ENCODE measurements at regions not wholly inside any gene's neighbourhood (a gene's known extent, or its start where the extent isn't known, plus 50 kb on each side); places are given as distances from the start of the nearest gene placed in this dataset.

GRCh38 chr3:159620873-159621272 lies 367.8 kb upstream of the IL12A start:
- Mint-ChIP-seq H3K4me1 (no peaks in the 10 kb centered on the region), H3K27me3 (ENCODE audit: low read depth in 2 of 2) (no peaks in the 10 kb centered on the region), H3K36me3 (no peaks in the 10 kb centered on the region), H3K27ac (no peak overlapping the region), H3K9me3 (peaks cover 2 to 3% of the 10 kb centered on the region in 2 donors), H3K4me3 (no peak overlapping the region)
- WGBS (ENCODE audit: insufficient coverage), result 86% methylated on average over 2 of the region's 4 CpGs
- no peaks in the 10 kb centered on the region for H3K9me3 ChIP-seq (ENCODE audit: control insufficient read depth, insufficient read depth, low read length)
- H3K4me1 ChIP-seq (ENCODE audit: control insufficient read depth, insufficient read depth, low read length), result no peaks in the 10 kb centered on the region
- ATAC-seq (no peak), DNase-seq (no peak)
- H3K4me3 ChIP-seq (ENCODE audit: low read length), result no peak overlapping the region
- intact Hi-C loops (cut with micrococcal nuclease), result no loop called here
- H3K36me3 ChIP-seq (ENCODE audit: control insufficient read depth, insufficient read depth, low read length), result no peaks in the 10 kb centered on the region
- no peaks in the 10 kb centered on the region for H3K27me3 ChIP-seq (ENCODE audit: control insufficient read depth, insufficient read depth, low read length)
- H3K27ac ChIP-seq (ENCODE audit: low read length), result no peak overlapping the region
- TF ChIP-seq, protein P1, sequence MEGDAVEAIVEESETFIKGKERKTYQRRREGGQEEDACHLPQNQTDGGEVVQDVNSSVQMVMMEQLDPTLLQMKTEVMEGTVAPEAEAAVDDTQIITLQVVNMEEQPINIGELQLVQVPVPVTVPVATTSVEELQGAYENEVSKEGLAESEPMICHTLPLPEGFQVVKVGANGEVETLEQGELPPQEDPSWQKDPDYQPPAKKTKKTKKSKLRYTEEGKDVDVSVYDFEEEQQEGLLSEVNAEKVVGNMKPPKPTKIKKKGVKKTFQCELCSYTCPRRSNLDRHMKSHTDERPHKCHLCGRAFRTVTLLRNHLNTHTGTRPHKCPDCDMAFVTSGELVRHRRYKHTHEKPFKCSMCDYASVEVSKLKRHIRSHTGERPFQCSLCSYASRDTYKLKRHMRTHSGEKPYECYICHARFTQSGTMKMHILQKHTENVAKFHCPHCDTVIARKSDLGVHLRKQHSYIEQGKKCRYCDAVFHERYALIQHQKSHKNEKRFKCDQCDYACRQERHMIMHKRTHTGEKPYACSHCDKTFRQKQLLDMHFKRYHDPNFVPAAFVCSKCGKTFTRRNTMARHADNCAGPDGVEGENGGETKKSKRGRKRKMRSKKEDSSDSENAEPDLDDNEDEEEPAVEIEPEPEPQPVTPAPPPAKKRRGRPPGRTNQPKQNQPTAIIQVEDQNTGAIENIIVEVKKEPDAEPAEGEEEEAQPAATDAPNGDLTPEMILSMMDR (IDR thresholded peaks at IDR 0.05), result no peak

DNA sequence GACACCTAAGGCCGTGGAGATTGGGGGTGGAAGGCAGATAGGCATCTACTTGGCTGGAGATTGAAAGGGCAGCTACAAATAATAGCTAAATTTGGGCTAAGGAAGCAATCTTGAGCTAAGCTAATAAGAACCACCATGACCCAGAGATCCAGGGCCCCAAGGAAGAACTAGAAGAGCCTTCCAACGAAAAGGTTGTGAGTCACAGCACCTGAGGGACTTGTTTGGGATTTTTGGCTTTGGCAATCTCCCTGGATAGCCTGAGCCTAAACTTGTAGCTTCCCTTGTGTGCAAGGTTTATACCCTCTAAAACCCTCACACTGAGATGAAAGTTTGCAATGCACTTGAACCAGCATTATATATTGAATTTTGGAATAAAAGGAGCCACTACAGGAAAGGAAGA lies 364.0 kb upstream of the IL12A start:
- TF ChIP-seq, protein P1 (IDR thresholded peaks at IDR 0.05), result no peak
- Histone ChIP-seq H3K4me3 (ENCODE audit: low read length) (no peak overlapping the region), H3K27me3 (ENCODE audit: control insufficient read depth, insufficient read depth, low read length) (no peaks in the 10 kb centered on the region), H3K9me3 (ENCODE audit: control insufficient read depth, insufficient read depth, low read length) (no peaks in the 10 kb centered on the region), H3K36me3 (ENCODE audit: control insufficient read depth, insufficient read depth, low read length) (no peaks in the 10 kb centered on the region), H3K27ac (ENCODE audit: low read length) (no peak overlapping the region), H3K4me1 (ENCODE audit: control insufficient read depth, insufficient read depth, low read length) (no peaks in the 10 kb centered on the region)
- intact Hi-C loops (cut with micrococcal nuclease), result no loop called here
- H3K4me1 Mint-ChIP-seq, result no peaks in the 10 kb centered on the region
- H3K36me3 Mint-ChIP-seq, result no peaks in the 10 kb centered on the region
- H3K4me3 Mint-ChIP-seq, result no peak overlapping the region
- peaks cover 0 to 3% of the 10 kb centered on the region in 2 donors for H3K9me3 Mint-ChIP-seq
- 75% methylated on average over 2 of the region's 2 CpGs for WGBS (ENCODE audit: insufficient coverage)
- ATAC-seq (no peak), DNase-seq (no peak)
- no peaks in the 10 kb centered on the region for H3K27me3 Mint-ChIP-seq (ENCODE audit: low read depth in 2 of 2)
- H3K27ac Mint-ChIP-seq, result no peak overlapping the region

GRCh38 chr3:159625594-159625993 lies 363.0 kb upstream of the IL12A start:
- no peak for DNase-seq
- TF ChIP-seq, protein P1 (IDR thresholded peaks at IDR 0.05), result no peak
- H3K4me1 ChIP-seq (ENCODE audit: control insufficient read depth, insufficient read depth, low read length), result no peaks in the 10 kb centered on the region

DNA sequence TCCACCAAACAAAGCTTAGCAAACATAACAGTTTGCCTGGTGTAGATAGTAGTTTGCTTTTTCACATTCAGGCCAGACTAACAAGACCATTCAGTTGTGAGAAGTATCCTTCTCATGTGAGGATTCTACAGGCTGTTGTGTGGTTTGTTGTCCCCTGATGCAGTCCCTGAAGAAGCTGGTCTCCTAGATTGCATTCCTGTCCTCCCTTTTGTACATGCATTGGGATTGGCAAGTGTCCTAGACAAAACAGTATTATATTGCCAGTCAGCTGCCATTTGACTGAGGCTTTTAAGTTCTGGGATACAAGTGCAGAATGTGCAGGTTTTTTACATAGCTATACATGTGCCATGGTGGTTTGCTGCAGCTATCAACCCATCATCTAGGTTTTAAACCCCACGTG lies 362.0 kb upstream of the IL12A start:
- TF ChIP-seq, protein P1 (IDR thresholded peaks at IDR 0.05), result no peak
- WGBS (ENCODE audit: insufficient coverage), result 81% methylated on average over 1 of the region's 1 CpG
- H3K27me3 Mint-ChIP-seq (ENCODE audit: low read depth in 2 of 2), result no peaks in the 10 kb centered on the region

More at GRCh38 chr3:159625594-159625993, 363.0 kb upstream of the IL12A start:
- Mint-ChIP-seq H3K9me3 (peaks cover 3% of the 10 kb centered on the region in 2 donors), H3K4me1 (no peaks in the 10 kb centered on the region), H3K27ac (no peak overlapping the region), H3K27me3 (ENCODE audit: low read depth in 2 of 2) (no peaks in the 10 kb centered on the region), H3K36me3 (no peaks in the 10 kb centered on the region), H3K4me3 (no peak overlapping the region)
- H3K27ac ChIP-seq (ENCODE audit: low read length), result no peak overlapping the region
- H3K27me3 ChIP-seq (ENCODE audit: control insufficient read depth, insufficient read depth, low read length), result no peaks in the 10 kb centered on the region
- WGBS (ENCODE audit: insufficient coverage), result 88% methylated on average over 4 of the region's 4 CpGs
- H3K4me3 ChIP-seq (ENCODE audit: low read length), result no peak overlapping the region
- ATAC-seq, result no peak
- intact Hi-C loops (cut with micrococcal nuclease), result no loop called here
- no peaks in the 10 kb centered on the region for H3K36me3 ChIP-seq (ENCODE audit: control insufficient read depth, insufficient read depth, low read length)
- no peaks in the 10 kb centered on the region for H3K9me3 ChIP-seq (ENCODE audit: control insufficient read depth, insufficient read depth, low read length)

More for the DNA sequence above, 362.0 kb upstream of the IL12A start:
- no peak overlapping the region for H3K27ac ChIP-seq (ENCODE audit: low read length)
- H3K9me3 Mint-ChIP-seq, result peaks cover 3% of the 10 kb centered on the region in 2 donors
- no peaks in the 10 kb centered on the region for H3K36me3 Mint-ChIP-seq
- H3K27ac Mint-ChIP-seq, result no peak overlapping the region
- H3K36me3 ChIP-seq (ENCODE audit: control insufficient read depth, insufficient read depth, low read length), result no peaks in the 10 kb centered on the region
- ATAC-seq, result no peak
- no peaks in the 10 kb centered on the region for H3K9me3 ChIP-seq (ENCODE audit: control insufficient read depth, insufficient read depth, low read length)
- H3K4me3 Mint-ChIP-seq, result no peak overlapping the region
- DNase-seq, result no peak
- no peaks in the 10 kb centered on the region for H3K4me1 Mint-ChIP-seq
- H3K4me3 ChIP-seq (ENCODE audit: low read length), result no peak overlapping the region
- intact Hi-C loops (cut with micrococcal nuclease), result no loop called here
- no peaks in the 10 kb centered on the region for H3K4me1 ChIP-seq (ENCODE audit: control insufficient read depth, insufficient read depth, low read length)
- no peaks in the 10 kb centered on the region for H3K27me3 ChIP-seq (ENCODE audit: control insufficient read depth, insufficient read depth, low read length)

All from natural killer cell (primary cell).